SKM-1 (cell line): ENCODE measurements at regions not wholly inside any gene's neighbourhood (a gene's known extent, or its start where the extent isn't known, plus 50 kb on each side); places are given as distances from the start of the nearest gene placed in this dataset.

Source experiments
- DNase-seq: peaks from one replicate; lab custom pipeline; 2025; ENCODE audit not compliant: unreplicated experiment; lab: John Stamatoyannopoulos, UW

- no peak for DNase-seq
These were observed 144.6 kb upstream of the TBX20 start for GRCh38 chr7:35398518-35398917.

GRCh38 chr7:35390146-35390545 is 136.2 kb upstream of the TBX20 start:
- no peak for DNase-seq

- DNase-seq: no peak
These were observed 135.7 kb upstream of the TBX20 start for GRCh38 chr7:35389636-35390035.

GRCh38 chr7:35386816-35387706 is 133.2 kb upstream of the TBX20 start:
- no peak for DNase-seq

GRCh38 chr7:35386082-35386815 is 132.3 kb upstream of the TBX20 start:
- DNase-seq: no peak

GRCh38 chr7:35384761-35385700 is 131.1 kb upstream of the TBX20 start:
- DNase-seq: no peak

GRCh38 chr7:35380739-35381224 is 126.9 kb upstream of the TBX20 start:
- peak; percentile 99 for DNase-seq

- no peak for DNase-seq
These were observed 125.6 kb upstream of the TBX20 start for GRCh38 chr7:35379481-35379880.

- DNase-seq: no peak
These were observed 121.6 kb upstream of the TBX20 start for GRCh38 chr7:35375516-35375915.

GRCh38 chr7:35374858-35375257 is 121.0 kb upstream of the TBX20 start:
- no peak for DNase-seq

GRCh38 chr7:35371221-35371620 is 117.3 kb upstream of the TBX20 start:
- DNase-seq: no peak

- no peak for DNase-seq
These were observed 116.8 kb upstream of the TBX20 start for GRCh38 chr7:35370687-35371086.

- DNase-seq: no peak
These were observed 112.6 kb upstream of the TBX20 start for GRCh38 chr7:35366167-35367155.

- DNase-seq: no peak
These were observed 111.6 kb upstream of the TBX20 start for GRCh38 chr7:35365523-35365922.

- DNase-seq: no peak
These were observed 108.4 kb upstream of the TBX20 start for GRCh38 chr7:35362341-35362740.

- no peak for DNase-seq
These were observed 105.5 kb upstream of the TBX20 start for GRCh38 chr7:35359423-35359822.

GRCh38 chr7:35356495-35356894 is 102.6 kb upstream of the TBX20 start:
- no peak for DNase-seq

GRCh38 chr7:35355911-35356310 is 102.0 kb upstream of the TBX20 start:
- no peak for DNase-seq

GRCh38 chr7:35355199-35355598 is 101.3 kb upstream of the TBX20 start:
- no peak for DNase-seq

- no peak for DNase-seq
These were observed 99.6 kb upstream of the TBX20 start for GRCh38 chr7:35353481-35353880.
